ENCODE measurements at regions not wholly inside any gene's neighbourhood (a gene's known extent, or its start where the extent isn't known, plus 50 kb on each side); places are given as distances from the start of the nearest gene placed in this dataset.
"Not testable (repeated sequence)": the region's sequence is repeated elsewhere in the genome, so short reads cannot be mapped to it uniquely, and the experiment has no call there.

DNA sequence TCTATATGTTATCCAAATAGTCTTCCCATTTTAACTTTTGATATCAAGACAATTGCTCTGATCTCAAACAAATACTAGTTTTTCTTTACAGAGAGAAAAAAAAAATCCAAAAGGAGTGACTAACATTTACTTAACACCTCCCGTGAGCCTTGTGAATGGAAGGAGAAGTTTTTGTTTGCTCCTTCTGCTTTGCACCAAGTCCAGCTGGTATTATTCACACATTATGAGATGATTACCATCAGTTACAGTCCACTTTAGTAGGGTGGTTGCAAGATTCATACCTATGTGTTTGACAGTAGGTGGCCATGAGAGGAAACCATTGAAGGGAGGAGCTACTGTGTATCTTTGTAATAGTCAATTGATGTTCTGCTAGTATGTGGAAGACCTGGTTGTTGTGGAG, 443.4 kb upstream of the ZP4 start:
- no peak for FAIRE-seq

DNA sequence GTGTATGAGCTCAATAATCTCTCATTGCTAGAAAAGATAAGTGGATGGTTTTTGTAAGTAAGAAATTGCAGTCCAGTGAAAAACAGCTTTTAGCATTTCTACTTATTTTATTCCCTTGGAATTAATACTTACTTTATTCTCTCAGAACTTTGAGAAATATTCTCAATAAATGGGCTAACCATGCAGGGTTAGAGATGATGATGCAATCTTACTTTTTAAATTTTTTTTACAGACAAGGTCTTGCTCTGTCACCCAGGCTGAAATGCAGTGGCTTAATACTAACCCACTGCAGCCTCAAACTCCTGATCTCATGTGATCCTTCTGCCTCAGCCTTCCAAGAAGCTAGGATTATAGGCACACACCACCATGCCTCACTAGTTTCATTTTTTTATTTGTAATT, 440.8 kb upstream of the ZP4 start:
- FAIRE-seq: no peak

DNA sequence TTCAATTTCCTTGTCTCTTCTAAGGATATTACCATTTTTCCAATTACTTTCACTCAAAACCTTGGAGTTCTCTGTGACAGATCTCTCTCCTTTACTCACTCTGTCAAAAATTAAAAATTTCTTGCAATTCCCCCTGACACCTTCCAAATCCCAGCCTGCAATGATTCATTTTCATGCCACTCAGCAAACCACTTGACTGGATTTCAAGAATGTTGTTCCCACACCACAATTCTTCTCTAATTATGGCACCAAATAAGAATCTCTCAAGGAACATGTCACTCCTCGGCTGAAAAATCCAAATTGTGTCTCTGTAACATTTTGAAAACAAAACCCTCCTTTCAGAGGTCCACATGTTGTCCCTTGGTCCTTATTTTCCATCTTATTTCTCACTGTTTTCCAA, 438.9 kb upstream of the ZP4 start:
- FAIRE-seq: no peak

DNA sequence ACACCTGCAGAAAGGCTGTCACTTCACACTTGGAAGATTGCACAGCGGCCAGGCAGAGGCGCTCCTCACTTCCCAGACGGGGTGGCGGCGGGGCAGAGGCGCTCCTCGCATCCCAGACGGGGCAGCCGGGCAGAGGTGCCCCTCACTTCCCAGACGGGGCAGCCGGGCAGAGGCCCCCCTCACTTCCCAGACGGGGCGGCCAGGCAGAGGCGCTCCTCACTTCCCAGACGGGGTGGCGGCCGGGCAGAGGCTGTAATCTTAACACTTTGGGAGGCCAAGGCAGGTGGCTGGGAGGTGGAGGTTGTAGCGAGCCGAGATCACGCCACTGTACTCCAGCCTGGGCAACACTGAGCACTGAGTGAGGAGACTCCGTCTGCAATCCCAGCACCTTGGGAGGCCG, 436.3 kb upstream of the ZP4 start:
- FAIRE-seq: not testable (repeated sequence)

DNA sequence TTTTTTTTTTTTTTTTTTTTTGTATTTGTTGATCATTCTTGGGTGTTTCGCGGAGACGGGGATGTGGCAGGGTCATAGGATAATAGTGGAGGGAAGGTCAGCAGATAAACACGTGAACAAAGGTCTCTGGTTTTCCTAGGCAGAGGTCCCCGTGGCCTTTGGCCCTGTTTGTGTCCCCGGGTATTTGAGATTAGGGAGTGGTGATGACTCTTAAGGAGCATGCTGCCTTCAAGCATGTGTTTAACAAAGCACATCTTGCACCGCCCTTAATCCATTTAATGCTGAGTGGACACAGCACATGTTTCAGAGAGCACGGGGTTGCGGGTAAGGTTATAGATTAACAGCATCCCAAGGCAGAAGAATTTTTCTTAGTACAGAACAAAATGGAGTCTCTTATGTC, 435.8 kb upstream of the ZP4 start:
- FAIRE-seq: not testable (repeated sequence)

DNA sequence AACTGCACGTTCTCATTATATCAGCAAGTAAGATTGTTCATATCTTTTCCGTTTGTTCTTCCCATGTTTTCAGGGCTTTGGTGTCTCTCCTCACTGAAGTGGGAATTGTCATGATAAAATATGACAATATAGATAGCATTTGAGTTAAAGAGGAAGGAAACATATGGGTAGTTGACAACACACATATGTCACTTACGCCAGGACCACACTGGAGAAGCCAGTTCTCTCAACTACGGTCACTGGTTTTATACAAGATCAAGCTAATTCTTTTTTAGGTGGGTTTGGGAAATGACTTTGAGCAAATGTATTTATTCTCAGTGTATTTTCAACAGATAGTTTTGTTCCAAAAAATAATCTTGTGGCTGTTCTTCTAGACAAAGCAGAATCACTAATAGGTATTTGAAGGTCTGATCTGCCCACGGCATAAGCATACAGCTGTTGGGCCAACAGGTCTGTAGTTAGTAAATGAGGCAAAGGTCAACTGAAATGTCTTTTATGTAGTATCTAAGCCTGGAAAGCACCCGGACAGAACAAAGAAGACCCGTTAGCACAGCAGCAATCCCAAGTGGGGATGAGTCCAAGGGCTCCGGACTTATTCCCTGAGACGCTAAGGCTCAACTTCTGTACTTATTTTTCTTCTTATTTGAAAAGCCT, 433.6 kb upstream of the ZP4 start:
- FAIRE-seq: no peak

DNA sequence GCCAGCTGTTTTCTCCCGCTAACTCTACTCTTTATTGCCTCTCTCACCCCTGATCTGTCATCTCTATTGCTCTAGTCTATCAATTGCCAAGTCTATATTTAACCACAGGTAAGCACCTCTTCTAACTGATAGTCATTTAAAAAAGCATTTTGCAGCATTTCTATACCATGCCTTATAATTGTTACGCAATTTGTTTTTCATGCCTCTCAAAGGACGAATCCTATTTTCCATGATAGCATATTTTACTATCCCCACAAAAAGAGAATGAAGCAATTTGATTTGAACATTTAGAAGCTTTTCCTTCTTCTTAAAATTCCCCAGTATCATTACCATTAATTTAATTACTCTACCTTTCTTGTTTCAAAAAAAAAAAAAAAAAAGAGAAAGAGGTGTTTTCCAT, 432.8 kb upstream of the ZP4 start:
- no peak for FAIRE-seq

DNA sequence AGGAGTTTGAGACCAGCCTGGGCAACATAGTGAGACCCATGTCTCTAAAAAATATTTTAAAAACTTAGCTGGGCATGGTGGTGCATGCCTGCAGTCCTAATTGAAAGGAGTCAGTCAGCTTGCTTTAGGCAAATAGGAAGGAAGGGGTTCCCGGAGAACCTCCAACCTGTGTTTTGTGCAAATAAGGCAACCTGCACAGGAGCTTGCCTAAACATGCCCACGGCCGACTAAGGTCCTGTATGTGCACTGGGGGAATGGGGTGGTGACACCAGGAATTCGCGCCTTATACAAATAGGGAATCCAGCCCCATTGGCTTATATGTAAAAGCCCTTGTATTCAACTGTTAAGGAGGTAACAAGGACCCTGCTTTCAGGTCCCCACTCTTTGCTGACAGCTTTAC, 429.2 kb upstream of the ZP4 start:
- no peak for FAIRE-seq

DNA sequence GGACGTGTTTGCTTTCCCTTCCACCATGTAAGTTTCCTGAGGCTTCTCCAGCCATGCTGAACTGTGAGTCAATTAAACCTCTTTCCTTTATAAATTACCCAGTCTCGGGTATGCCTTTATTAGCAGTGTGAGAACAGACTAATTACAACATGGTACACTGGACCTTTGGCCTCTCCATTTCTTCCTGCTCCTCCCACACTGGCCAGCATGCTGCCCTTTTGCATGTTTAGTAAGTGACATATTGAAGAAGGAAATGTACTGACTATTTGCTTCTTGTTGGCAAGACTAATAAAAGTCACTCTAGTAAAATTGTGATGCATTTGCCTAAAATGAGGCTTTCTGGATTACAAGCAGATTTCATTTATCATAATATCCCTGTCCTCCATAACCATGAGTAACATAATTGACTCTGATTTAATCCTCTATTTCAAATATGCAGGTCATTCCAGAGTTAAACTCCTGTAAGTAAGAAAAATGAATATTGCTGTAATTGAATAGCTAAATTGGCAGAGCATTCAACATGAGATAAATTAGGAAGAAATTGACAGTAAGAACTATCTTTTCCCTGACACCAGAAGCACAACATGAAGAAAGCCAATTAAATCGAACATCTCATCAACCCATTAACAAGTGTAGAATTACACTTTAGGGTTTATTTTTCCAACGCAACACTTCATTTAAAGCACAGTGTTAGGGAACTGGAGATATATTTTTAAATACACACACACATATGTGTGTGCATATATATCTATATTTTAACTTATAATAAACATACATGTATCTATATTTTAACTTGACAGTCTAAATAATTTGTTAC, 427.8 kb upstream of the ZP4 start:
- no peak for FAIRE-seq

DNA sequence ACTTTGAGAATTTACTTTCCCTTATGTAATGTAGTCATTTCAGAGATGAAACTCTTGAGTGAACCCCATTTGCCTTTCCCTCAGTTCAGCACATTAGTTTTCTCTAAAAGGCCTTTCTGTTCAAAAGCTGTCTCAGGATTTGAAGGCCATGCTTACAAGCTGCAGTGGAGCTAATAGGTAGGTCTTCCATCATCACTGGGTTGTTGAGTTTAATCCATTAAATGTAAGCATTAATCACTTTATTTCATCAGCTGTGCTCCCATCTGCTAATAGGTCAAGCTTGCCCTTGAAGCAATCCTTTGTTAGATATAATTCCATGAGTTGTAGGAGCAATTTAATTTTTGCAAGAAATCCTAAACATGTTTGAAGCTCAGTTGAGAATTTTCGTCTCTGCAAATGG, 422.2 kb upstream of the ZP4 start:
- FAIRE-seq: no peak

DNA sequence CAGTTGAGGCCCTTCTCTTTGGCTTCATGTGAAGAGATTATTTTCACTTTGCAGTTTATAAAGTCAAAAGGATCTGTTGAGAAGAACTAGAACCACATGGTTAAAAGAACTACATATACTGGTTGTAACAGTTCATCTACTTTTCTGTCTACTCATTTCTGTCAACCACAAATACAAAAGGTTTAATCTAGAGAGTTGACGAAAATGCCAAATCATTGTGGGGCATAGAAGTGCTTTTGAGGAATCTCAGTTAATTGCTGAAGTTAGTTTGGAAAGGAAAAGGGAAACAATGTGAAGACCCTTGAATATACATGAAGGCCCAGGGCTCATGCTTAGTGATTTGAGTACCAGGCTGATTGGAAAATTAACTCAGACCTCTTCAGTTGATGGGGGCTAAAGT, 415.7 kb upstream of the ZP4 start:
- no peak for FAIRE-seq

DNA sequence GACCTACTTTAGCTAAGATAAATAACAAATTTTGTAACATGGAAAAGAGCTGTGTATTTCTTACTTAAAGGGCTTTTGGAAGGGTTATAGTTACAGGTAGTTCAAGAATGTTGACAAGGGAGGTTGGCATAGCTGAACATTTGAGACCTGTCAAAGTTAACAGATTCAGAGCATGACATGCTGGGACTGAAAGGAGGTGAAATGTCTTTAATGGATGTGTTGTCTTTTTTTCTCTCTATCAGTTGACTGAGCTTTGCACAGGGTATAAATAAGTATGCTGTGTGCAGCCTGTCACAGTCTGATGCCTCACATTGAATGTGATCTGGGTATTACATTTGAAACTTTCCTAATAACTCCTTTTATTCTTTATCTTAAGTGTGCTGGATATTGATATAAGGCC, 411.9 kb upstream of the ZP4 start:
- FAIRE-seq: no peak

DNA sequence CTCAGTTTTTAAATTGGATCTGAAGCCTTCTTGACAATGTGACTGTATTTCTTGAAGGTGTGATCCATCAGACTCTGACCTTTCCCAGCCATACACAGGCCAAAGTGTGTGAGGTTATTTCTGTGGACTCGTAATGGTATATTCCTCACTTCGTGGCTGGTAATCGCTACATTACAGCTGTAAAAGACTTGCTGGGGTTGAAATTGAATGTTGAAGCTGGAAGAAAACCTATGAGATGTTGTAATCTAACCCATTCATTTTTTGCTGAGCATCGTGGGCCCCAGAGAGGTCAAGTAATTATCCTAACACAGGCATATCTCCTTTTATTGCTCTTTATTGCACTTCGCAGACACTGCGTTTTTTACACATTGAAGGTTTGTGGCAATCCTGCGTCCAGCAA, 405.6 kb upstream of the ZP4 start:
- no peak for FAIRE-seq

DNA sequence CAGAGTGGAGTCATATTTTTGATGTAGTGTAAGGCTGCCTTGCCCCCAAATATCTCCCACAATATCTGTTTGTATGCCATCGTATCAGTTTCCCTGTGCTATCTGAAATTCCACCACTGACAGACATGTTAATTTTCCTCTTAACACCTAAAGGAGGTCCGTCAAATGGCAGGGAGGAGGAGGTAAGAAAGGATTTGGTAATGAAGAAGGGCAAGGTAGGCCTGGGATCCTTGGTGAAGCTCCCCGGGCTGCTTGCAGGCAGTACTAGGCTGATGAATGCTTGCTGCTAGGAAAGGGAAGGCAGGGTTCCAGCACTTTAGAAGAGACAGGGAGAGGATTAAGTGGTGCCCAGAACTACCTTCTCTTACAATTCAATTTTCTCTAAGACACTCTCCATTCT, 402.4 kb upstream of the ZP4 start:
- FAIRE-seq: no peak

DNA sequence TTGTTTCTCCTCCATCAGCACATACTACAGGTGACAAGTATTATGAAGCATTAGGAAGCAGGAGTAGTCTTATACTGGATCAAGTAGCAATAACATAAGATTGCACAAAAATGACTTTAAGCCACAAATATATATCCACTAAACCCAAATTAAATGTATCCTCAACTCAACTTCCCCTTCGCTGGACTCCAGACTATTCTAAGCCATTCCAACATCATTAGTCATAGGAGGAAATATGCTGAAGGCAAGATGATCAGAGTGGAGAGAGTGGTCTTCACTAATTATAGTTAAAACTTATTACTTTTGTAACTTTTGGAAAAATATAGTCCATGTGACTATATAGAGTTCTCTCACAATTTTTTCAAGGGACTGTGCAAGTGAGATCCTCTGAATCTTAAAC, 390.7 kb upstream of the ZP4 start:
- peak; percentile 22 for FAIRE-seq

DNA sequence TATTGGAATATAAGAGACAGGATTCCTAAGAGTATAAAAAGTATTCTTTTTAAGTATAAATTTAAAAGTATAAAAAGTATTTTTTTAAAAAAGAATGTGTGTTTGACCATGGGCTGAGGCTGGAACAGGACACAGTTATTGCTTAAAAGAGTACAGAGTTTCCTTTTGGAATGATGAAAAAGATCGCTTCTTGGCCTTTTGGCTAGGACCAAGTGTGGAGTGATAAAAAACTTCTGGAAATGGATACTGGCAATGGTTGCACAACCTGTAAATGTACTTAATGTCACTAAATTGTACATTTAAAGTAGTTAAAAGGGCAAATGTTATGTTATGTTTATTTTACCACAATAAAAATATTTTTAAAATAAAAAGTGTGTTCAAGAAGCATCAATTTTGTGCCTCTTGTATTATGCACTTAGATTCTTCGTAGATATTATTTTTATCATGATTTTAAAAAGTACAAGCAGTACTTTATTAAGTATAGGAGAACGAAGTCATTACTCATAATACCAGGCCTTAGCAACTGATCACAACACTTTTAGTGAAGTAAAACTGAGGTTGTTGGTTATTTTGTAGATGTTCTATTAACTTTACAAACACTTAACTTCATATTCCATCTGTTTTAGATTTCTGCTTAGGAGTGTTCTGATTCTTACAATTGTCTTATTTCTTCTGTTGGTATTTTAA, 389.1 kb upstream of the ZP4 start:
- peak; percentile 69 for FAIRE-seq

DNA sequence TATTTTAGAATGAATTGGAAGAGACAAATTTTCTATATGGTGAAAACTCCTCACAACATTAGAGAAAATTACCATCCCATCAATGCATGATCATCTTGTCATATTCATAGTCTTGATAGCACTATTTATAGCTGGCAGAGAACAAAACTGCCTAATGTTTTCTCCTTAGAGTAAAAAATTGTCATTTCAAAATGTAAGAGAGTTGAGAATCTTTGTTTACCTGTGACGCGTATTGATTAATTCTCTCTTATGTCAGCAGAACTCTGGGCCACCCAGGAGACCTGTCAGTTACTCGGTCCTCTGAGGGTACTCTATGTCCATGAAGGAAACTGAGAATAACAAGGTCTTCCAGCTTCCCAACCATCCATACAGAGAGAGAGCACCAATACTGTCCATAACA, 381.4 kb upstream of the ZP4 start:
- FAIRE-seq: no peak

DNA sequence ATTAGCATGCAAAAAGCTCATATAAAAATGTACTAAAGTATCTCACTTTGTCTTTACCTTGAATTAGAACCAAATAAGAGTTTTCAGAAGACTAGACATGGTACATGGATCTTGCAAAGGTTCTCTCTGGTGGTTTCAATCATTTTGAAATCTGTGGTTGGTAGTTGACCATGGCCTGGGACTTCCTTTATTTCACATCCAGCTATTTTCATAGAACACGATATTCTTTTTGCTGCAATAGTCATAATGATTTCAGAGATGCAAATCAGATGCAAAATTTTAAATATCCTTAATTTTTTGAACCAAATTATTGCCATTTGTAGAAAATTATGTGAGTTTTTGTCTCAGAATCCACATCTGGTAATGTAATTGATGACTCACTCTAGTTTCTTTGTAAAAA, 375.1 kb upstream of the ZP4 start:
- FAIRE-seq: no peak

DNA sequence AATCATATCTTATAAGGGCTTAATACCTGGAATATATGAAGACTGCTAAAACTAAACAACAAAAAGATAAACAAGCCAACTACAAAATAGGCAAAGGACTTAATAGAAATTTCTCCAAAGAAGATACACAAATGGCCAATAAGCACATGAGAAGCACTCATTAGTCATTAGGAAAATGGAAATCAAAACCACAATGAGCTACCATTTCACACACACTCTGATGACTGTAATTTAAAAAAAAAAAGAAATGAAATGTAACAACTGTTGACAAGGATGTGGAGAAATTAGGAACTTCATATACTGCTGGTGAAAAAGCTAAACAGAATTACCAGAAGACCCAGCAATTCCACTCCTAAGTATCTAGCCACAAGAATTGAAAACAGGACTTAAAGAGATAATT, 374.2 kb upstream of the ZP4 start:
- no peak for FAIRE-seq

DNA sequence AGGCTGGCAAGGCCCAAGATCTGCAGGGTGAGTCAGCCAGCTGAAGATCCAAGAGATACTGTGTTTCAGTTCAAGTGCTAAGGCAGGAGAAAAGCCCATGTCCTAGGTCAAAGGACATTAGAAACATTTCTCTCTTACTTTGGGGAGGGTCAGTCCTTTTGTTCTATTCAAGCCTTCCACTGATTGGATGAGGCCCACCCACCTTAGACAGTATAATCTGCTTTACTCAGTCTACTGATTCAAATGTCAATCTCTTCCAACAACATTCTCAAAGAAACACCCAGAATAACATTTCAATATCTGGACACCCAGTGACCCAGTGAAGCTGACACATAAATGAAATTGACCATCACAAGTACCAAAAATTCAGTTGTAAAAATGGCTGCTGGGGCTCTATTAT, 367.8 kb upstream of the ZP4 start:
- no peak for FAIRE-seq

DNA sequence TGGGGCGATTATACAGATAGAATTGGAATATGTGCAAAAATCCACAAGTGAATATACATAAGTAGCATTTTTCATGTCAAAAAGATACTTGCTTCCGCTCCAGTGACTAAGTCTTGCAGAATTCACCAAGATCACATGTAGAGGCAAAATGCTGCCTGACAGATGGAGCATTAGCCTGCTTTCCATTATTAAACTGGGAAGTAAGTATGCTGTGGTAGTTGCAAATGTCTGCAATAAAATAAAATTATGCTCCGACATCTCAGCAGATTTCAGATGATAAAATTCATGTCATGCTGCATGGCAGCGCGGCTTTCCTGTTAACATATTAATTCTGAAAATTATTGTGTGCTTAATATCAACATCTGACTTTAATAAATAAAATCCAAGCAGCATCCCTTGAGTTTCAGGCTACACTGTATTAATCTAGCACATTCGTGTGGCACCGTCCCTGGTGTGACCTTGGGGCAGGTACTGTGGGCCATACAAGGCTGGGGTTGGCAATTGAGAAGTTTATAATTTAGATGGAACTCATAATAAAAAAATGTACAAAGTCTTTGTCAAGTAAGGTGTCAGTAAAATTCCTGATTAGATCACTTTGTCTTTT, 366.4 kb upstream of the ZP4 start:
- FAIRE-seq: no peak

DNA sequence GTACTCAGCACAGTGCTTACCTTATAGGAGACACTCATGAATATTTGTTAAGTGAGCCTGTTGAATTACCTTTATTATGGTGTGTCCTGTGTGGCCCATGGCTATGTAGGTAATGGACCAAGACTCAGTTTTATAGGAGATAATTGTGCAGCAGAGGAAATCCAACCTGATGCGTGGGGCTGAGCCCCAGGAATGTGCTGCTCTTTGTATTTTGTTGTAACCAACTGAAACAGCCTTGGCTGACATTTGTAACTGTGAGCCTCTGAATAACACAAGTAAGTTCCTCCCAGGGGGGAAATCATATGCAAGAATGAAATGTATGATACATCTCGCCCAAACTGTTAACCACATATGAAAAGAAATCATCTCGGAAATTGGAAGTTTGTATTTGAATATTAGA, 364.2 kb upstream of the ZP4 start:
- FAIRE-seq: no peak

DNA sequence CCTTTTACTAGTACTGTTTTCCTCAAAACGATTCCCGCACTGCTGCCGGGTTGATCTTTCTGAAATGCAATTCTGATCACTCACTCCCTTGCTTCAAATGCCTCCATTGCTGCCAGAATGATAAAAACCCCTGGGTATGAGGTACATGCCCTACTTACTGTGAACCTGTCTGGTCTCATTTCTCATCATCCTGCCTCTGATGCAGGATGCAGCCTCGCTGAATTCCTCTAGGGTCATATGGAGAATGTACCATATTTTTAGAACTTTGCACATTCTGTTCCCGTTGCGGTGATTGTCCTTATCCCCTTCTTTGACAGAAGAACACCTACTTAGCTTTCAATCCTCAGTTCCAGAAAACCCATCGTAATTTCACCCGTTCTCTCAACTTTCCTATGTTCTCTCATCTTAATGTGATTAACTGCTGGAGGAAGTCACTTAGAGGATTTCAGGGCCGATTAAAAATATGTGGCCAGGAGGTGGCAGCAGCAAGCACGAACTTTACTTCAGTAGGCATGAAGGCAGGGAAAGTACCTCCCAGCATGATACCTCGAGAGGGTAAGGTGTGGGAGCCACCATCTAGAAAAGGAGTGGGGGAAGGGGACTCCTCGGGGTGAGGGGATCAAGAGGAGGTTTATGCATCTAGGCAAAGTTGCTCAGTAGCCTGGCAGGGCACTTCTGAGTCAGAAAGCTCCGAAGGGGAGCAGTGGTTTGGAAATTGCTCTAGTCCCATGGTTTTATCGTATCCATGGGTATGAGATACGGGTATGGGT, 361.5 kb upstream of the ZP4 start:
- FAIRE-seq: peak; percentile 85
